ENCODE measurements at regions not wholly inside any gene's neighbourhood (a gene's known extent, or its start where the extent isn't known, plus 50 kb on each side); places are given as distances from the start of the nearest gene placed in this dataset.
"Not testable (repeated sequence)": the region's sequence is repeated elsewhere in the genome, so short reads cannot be mapped to it uniquely, and the experiment has no call there.

DNA sequence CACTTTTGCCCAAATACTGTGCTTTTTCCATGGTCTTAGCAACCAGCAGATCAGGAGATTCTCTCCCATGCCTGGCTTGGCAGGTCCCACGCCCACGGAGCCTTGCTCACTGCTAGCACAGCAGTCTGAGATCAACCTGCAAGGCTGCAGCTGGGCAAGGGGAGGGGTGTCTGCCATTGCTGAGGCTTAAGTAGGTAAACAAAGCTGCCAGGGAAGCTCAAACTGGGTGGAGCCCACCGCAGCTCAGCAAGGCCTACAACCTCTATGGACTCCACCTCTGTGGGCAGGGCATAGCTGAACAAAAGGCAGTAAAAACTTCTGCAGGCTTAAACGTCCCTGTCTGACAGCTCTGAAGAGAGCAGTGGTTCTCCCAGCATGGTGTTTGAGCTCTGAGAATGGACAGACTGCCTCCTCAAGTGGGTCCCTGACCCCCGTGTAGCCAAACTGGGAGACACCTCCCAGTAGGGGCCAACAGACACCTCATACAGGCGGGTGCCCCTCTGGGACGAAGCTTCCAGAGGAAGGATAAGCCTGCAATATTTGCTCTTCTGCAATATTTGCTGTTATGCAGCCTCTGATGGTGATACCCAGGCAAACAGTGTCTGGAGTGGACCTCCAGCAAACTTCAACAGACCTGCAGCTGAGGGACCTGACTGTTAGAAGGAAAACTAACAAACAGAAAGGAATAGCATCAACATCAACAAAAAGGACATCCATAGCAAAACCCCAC, 132.8 kb upstream of the STARD13 start:
- H3K4me1 Mint-ChIP-seq (ENCODE audit: low read depth); H3K4me3 Mint-ChIP-seq; H3K27ac Mint-ChIP-seq; H3K36me3 Mint-ChIP-seq; H3K9me3 Mint-ChIP-seq (ENCODE audit: low read depth): not testable (repeated sequence)
- peaks cover 20% of the 10 kb centered on the region for H3K27me3 Mint-ChIP-seq

DNA sequence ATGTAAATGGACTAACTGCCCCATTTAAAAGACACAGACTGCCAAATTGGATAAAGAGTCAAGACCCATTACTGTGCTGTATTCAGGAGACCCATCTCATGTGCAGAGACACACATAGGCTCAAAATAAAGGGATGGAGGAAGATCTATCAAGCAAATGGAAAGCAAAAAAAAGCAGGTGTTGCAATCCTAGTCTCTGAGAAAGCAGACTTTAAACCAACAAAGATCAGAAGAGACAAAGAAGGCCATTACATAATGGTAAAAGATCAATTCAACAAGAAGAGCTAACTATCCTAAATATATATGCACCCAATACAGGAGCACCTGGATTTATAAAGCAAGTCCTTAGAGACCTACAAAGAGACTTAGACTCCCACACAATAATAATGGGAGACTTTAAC, 134.6 kb upstream of the STARD13 start:
- H3K27me3 Mint-ChIP-seq: peaks cover 17% of the 10 kb centered on the region
- H3K27ac Mint-ChIP-seq; H3K9me3 Mint-ChIP-seq (ENCODE audit: low read depth); H3K36me3 Mint-ChIP-seq; H3K4me1 Mint-ChIP-seq (ENCODE audit: low read depth); H3K4me3 Mint-ChIP-seq: not testable (repeated sequence)

DNA sequence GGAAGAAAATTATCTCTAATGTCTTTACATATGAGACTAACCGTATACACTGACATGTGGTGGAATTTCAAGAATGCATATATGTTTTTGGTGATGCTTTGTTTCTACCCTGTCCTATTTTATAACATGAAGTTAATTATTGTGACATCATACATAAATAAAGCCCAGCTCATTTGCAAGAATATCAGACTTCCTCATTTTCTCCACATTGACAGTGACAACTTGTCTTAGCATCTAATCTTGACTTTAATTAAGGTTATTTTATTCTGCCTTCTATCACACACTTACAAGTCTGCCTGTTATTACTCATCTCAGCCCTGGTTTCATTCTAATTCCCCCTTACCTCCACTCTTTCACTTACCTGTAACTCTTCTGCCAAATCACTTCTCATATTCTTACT, 140.6 kb upstream of the STARD13 start:
- Mint-ChIP-seq H3K27ac (no peak overlapping the region), H3K4me3 (no peak overlapping the region), H3K27me3 (peaks cover 7% of the 10 kb centered on the region), H3K4me1 (ENCODE audit: low read depth) (no peaks in the 10 kb centered on the region), H3K36me3 (no peaks in the 10 kb centered on the region), H3K9me3 (ENCODE audit: low read depth) (no peaks in the 10 kb centered on the region)

DNA sequence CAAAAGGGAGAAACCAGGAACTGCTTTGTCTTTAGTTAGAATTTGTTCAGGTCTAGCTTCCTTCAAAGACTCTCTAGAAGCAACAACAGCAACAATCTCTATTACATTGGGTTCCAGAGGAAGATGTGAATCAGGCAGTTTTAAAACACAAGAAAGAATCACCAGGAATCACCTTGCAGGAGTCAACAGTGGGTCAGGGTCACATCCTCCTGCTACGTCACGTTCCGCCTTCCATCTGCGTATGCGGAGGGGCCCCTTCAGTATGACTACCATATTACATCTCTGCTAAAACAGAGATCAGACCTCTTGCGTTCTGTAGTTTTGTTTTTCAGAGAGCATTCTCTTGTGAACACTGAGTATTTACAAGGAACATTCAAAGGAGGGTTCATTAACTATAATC, 147.8 kb upstream of the STARD13 start:
- Mint-ChIP-seq H3K36me3 (no peaks in the 10 kb centered on the region), H3K4me3 (no peak overlapping the region), H3K27me3 (peaks cover 7% of the 10 kb centered on the region), H3K4me1 (ENCODE audit: low read depth) (no peaks in the 10 kb centered on the region), H3K27ac (no peak overlapping the region), H3K9me3 (ENCODE audit: low read depth) (no peaks in the 10 kb centered on the region)

DNA sequence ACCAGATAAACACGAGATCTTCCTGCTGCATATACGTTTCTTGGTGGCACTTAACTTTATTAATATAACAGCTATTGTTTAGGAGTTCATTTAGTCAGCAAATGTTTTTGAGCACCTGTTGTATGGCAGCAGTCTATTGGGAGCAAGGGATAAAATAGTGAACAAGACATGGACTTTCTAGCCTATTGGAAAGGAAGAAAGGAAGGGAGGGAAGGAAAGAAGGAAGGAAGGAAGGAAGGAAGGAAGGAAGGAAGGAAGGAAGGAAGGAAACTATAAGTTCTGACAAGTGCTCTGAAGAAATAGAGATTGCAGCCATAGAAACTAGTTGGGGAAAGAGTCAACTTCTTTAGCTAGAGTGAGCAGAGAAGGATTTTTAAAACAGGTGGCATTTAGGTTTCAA, 149.1 kb upstream of the STARD13 start:
- Mint-ChIP-seq H3K36me3 (no peaks in the 10 kb centered on the region), H3K27me3 (peaks cover 5% of the 10 kb centered on the region), H3K9me3 (ENCODE audit: low read depth) (no peaks in the 10 kb centered on the region), H3K4me1 (ENCODE audit: low read depth) (no peaks in the 10 kb centered on the region), H3K4me3 (no peak overlapping the region), H3K27ac (no peak overlapping the region)

DNA sequence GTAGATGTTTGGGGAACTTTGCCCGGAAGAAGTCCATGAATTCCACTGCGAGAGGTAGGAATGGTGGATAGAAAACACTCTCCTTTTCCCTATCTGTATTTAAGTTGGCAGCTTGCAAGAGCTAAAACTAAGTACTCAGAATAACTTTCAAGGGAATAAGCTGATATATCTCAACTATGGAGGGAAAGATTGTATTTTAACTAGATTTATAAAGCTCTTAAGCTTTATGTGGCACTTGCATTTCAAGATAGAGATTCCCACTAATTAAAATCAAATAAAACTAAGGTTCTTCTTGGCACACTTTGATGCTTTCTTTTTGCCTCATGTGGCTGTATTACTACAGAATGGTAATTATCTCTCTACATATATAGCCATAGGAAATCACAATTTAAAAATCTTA, 149.7 kb upstream of the STARD13 start:
- H3K9me3 Mint-ChIP-seq (ENCODE audit: low read depth): no peaks in the 10 kb centered on the region
- H3K4me1 Mint-ChIP-seq (ENCODE audit: low read depth): no peaks in the 10 kb centered on the region

DNA sequence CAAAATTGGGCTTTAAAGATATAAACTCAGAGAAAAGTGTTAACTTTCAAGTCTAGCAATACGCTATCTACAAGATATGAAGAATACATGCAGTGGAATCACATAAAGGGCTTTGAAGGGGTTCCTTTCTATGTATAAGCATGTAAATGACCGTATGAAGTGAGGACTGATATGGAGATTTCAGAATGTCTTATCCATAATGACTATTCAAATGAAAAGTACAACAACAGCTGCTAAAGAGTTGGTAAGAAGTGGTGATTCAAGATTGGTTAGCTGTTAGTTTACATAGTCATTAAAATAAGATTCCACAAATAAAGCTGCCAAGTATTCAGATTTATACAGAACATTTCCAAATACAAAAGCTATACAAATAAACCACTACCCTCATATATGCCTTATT, 153.4 kb upstream of the STARD13 start:
- H3K27ac Mint-ChIP-seq: no peak overlapping the region
- H3K27me3 Mint-ChIP-seq: peaks cover 3% of the 10 kb centered on the region
- H3K4me3 Mint-ChIP-seq: no peak overlapping the region
- H3K9me3 Mint-ChIP-seq (ENCODE audit: low read depth): no peaks in the 10 kb centered on the region
- H3K4me1 Mint-ChIP-seq (ENCODE audit: low read depth): no peaks in the 10 kb centered on the region
- H3K36me3 Mint-ChIP-seq: no peaks in the 10 kb centered on the region

More for the DNA sequence above, 149.7 kb upstream of the STARD13 start:
- Mint-ChIP-seq H3K27ac (no peak overlapping the region), H3K4me3 (no peak overlapping the region), H3K27me3 (peaks cover 5% of the 10 kb centered on the region), H3K36me3 (no peaks in the 10 kb centered on the region)

DNA sequence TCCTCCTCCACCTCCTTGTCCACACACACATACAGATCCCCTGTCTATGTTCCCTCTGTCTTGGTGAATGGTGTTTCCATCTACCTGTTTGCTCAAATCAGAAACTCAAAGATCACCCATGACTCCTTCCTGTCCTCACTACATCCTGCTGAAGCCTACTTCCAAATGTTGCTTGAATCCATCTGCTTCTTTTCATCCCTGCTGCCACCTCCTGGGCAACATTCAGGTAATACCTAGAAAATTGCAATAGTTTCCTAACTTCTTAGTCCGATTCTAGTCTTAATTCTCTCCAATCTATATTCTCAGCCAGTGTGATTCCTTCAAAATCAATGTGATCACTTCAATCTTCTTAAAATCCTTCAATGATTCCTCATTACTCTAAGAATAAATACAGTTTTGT, 155.5 kb upstream of the STARD13 start:
- H3K27me3 Mint-ChIP-seq: peaks cover 3% of the 10 kb centered on the region
- no peaks in the 10 kb centered on the region for H3K9me3 Mint-ChIP-seq (ENCODE audit: low read depth)
- H3K4me3 Mint-ChIP-seq: no peak overlapping the region

DNA sequence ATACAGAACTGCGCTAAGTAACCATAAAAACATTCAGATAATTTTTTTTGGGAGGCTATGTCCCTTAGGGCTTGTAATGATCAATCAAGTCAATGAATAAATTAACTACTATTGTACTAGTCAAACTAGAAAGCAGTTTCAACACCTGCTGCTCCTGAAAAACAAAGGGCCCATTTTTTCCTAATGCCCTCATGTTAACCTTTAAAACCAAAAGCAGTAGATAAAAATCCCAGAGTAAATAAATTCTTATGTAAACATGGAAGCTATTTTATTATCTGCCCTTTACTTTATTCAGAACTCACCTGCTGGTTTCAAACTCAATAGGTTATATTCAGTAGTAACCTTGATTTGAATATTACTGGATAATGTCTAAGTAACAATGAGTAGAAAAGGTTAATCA, 159.5 kb upstream of the STARD13 start:
- peaks cover 3% of the 10 kb centered on the region for H3K27me3 Mint-ChIP-seq
- no peak overlapping the region for H3K4me3 Mint-ChIP-seq
- H3K27ac Mint-ChIP-seq: no peak overlapping the region
- H3K9me3 Mint-ChIP-seq (ENCODE audit: low read depth): no peaks in the 10 kb centered on the region
- H3K36me3 Mint-ChIP-seq: no peaks in the 10 kb centered on the region
- no peaks in the 10 kb centered on the region for H3K4me1 Mint-ChIP-seq (ENCODE audit: low read depth)

More for the DNA sequence above, 155.5 kb upstream of the STARD13 start:
- no peaks in the 10 kb centered on the region for H3K4me1 Mint-ChIP-seq (ENCODE audit: low read depth)
- H3K36me3 Mint-ChIP-seq: no peaks in the 10 kb centered on the region
- no peak overlapping the region for H3K27ac Mint-ChIP-seq

DNA sequence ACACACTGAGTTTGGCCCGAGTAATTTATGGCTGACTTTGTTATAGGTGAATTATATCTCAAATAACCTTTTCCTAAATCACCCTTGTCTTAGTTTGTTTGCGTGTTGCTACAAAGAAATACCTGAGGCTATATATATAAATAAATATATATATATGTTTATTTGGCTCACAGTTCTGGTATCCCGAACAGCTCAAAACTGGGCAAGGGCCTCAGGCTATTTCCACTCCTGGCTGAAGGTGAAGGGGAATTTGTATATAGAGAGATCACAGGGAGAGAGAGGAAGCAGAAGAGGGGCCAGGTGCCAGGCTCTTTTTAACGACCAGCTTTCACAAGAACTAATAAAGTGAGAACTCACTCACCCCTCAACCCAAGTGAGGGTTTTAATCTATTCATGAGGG, 159.9 kb upstream of the STARD13 start:
- no peaks in the 10 kb centered on the region for H3K36me3 Mint-ChIP-seq
- H3K9me3 Mint-ChIP-seq (ENCODE audit: low read depth): no peaks in the 10 kb centered on the region
- no peak overlapping the region for H3K27ac Mint-ChIP-seq
- peaks cover 3% of the 10 kb centered on the region for H3K27me3 Mint-ChIP-seq
- no peaks in the 10 kb centered on the region for H3K4me1 Mint-ChIP-seq (ENCODE audit: low read depth)
- no peak overlapping the region for H3K4me3 Mint-ChIP-seq

DNA sequence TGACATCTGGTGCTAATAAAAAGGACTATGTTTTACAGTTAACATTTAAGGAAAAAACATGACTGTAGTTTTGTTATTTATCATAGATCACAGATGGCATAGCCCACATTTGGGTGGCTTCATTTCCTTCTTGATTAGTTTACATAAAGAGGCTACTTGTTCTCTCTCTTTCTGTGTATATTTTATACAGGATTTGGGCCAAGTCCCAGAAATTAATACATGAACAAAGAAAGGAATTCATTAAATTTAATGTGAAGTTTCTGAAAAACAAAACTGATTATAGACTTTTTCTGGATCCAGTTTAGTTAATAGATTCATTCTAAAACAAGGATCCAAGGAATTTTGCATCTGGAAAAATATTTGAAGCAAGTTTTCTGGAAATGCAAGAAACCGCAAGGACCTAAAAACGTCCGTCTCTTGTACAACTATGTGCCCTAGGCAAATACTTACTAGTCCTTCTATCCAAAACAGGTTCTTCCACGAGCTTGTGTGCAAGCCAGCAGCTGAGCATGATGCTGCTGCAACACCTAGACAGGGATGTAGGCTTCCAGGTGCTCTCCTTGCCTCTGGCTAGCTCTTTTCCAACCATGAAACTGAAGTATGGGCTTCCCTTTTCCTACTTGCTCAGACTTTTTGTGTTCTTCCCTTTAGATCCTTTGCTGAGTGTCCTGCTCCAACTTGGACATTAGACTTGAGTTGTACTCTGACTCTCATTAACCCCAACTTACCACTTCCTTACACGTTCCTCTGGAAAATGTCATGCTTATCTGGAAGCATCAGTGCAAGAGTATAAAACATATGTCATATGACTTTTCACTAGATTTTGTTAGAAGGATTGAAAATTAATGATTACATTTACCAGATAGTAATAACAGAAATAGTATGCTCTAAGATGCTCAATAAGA, 161.5 kb upstream of the STARD13 start:
- Mint-ChIP-seq H3K9me3 (ENCODE audit: low read depth) (no peaks in the 10 kb centered on the region), H3K27me3 (no peaks in the 10 kb centered on the region), H3K4me3 (no peak overlapping the region), H3K36me3 (no peaks in the 10 kb centered on the region), H3K4me1 (ENCODE audit: low read depth) (no peaks in the 10 kb centered on the region), H3K27ac (no peak overlapping the region)

DNA sequence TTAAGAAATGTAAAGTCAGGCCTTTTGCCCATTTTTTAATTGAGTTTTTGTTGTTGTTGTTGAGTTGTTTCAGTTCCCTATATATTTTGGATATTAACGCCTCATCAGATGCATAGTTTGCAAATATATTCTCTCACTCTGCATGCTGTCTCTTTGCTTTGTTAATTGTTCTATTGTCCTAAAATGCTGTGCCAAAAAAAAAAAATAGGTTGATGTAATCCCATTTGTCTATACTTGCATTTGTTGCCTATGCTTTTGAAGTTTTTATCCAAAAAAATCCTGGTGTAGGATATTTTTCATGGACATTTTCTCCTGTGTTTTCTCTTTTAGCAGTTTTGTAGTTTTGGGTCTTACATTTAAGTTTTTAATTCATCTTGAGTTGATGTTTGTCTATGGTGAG, 163.3 kb upstream of the STARD13 start:
- no peaks in the 10 kb centered on the region for H3K36me3 Mint-ChIP-seq
- H3K27me3 Mint-ChIP-seq: no peaks in the 10 kb centered on the region
- no peaks in the 10 kb centered on the region for H3K4me1 Mint-ChIP-seq (ENCODE audit: low read depth)
- H3K27ac Mint-ChIP-seq: no peak overlapping the region
- H3K4me3 Mint-ChIP-seq: no peak overlapping the region
- H3K9me3 Mint-ChIP-seq (ENCODE audit: low read depth): no peaks in the 10 kb centered on the region

DNA sequence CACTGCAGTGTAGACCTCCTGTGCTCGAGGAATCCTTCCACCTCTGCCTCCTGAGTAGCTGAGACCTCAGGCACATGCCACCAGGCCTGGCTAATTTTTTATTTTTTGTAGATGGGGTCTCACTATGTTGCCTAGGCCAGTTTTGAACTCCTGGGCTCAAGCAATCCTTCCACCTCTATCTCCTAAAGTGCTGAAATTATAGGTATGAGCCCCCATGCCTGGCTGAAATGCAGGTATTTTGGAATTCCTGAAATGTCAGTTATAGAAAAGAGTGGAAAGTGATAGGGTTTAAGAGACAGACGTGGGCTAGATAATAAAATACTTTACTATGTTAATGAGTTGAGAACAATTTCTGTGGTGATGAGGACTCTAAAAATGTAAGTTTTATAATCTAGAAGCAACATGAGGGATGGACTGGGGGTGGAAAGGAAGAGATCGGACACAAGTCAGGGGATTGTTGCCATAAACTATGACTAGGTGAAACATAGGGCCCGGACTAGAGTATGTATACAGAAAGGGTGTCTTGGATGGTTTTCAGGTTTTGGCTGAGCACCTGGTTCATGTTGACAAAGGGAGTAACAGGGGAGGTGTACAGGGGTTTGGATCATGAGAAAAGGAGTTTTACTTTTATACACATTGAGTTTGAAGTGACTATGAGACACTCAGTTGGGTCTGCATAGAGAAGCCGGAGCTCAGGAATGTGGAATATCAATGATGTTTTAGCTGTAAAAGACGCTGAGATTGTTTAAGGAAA, 165.6 kb upstream of the STARD13 start:
- no peaks in the 10 kb centered on the region for H3K4me1 Mint-ChIP-seq (ENCODE audit: low read depth)
- H3K27ac Mint-ChIP-seq: no peak overlapping the region
- H3K4me3 Mint-ChIP-seq: no peak overlapping the region
- no peaks in the 10 kb centered on the region for H3K36me3 Mint-ChIP-seq
- no peaks in the 10 kb centered on the region for H3K27me3 Mint-ChIP-seq
- no peaks in the 10 kb centered on the region for H3K9me3 Mint-ChIP-seq (ENCODE audit: low read depth)

DNA sequence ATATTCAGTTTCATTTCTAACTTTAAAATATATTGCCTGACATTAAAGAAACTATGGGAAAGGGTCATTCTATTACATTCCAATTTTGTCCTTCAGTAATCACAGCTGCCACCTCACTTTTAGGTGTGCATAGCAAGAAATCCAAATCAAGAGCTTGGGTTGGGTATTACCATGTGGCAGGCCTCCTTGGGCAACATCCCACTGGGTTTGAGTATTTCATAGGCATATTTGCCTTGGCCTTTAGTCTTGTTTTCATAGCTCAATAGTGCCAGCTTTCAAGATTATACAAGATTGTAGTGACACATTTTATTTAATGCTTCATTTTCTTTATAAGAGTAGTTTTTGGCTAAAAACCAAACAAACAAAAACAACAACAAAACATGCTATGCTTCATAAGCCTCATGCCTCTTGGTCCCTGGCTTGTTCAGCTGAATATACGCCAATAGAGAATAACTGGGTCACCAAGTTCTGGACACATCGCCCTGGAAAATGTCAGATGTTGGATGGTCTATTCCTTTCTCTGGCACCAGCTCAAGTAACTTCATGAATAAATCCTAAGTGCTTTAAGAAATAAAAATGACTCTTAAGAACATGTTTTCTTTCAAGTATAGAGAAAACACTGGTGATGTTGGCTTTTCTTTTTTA, 167.4 kb upstream of the STARD13 start:
- H3K4me3 Mint-ChIP-seq: no peak overlapping the region
- H3K4me1 Mint-ChIP-seq (ENCODE audit: low read depth): no peaks in the 10 kb centered on the region
- no peaks in the 10 kb centered on the region for H3K9me3 Mint-ChIP-seq (ENCODE audit: low read depth)
- H3K27me3 Mint-ChIP-seq: no peaks in the 10 kb centered on the region
- H3K27ac Mint-ChIP-seq: no peak overlapping the region
- no peaks in the 10 kb centered on the region for H3K36me3 Mint-ChIP-seq

DNA sequence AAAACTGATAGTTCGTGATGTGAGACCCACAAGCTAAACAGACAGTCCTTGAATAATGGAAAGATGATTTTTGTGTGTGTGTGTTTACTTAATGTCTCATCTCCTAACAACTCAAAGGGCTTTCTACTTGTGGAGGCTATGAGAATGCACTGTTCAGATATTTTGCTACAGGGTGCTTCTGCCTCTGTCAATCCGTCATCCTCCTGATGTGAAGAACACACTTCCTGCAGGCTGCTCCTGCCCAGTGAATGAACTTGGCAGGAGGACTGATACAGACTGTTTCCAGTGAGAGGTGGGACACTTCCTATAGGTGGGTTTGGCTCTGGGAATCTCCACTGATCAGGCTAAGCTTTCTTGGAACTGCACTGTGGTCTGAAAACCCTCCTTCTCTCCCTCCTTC, 168.4 kb upstream of the STARD13 start:
- Mint-ChIP-seq H3K36me3 (no peaks in the 10 kb centered on the region), H3K27ac (no peak overlapping the region), H3K9me3 (ENCODE audit: low read depth) (no peaks in the 10 kb centered on the region), H3K4me1 (ENCODE audit: low read depth) (no peaks in the 10 kb centered on the region), H3K4me3 (no peak overlapping the region), H3K27me3 (no peaks in the 10 kb centered on the region)
